IPS-18a (cell line): ENCODE measurements at regions not wholly inside any gene's neighbourhood (a gene's known extent, or its start where the extent isn't known, plus 50 kb on each side); places are given as distances from the start of the nearest gene placed in this dataset.

Experiments used
- H3K27ac ChIP-seq: one replicate; pipeline ENCODE4 v1.5.1; 2013; ENCODE audit warnings: low read length
- H3K27me3 ChIP-seq: one replicate; pipeline ENCODE4 v1.6.1; 2013; ENCODE audit warnings: mild to moderate bottlenecking, low read length; ENCODE audit not compliant: control insufficient read depth, insufficient read depth
- H3K36me3 ChIP-seq: one replicate; pipeline ENCODE4 v1.6.1; 2013; ENCODE audit warnings: low read depth, low read length; ENCODE audit not compliant: control insufficient read depth
- H3K4me1 ChIP-seq: one replicate; pipeline ENCODE4 v1.6.1; 2013; ENCODE audit warnings: low read depth, low read length; ENCODE audit not compliant: control insufficient read depth
- H3K4me3 ChIP-seq: one replicate; pipeline ENCODE4 v1.5.1; 2013; ENCODE audit warnings: low read length
- H3K9ac ChIP-seq: one replicate; pipeline ENCODE4 v1.6.1; 2013; ENCODE audit warnings: mild to moderate bottlenecking, low read length, moderate library complexity
- H3K9me3 ChIP-seq: one replicate; pipeline ENCODE4 v1.6.1; 2013; ENCODE audit warnings: low read depth, low read length; ENCODE audit not compliant: control insufficient read depth

DNA sequence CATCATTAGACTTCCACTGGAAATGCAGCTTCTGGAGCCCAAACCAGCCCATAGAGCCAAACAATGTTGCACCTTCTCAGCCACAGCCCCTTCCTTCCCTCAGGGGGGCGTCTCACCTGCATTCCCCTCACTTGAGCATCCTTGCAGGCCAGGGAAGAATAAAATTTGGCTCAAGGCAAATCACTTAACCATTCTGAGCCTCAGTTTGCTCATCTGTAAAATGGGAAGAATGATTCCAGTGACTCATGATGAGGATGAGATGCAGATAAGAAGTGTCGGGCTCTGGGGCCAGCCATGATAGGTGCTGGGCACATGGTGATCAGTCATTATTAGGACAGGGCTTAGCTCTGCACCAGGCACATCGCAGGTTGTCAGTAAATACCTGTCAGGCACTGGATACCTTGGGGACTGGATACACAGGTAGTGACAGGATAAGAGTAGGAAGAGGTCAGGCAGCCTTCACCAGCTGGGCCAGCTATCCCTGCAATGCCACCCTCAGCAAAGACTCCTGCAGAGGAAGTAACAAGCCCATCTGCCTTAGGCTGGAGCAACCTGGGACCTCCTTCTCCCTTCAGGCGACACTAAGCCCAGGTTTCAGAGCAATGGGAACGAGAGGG lies 208.0 kb upstream of the TNRC6C start:
- Histone ChIP-seq H3K36me3 (no peaks in the 10 kb centered on the region), H3K9ac (no peak overlapping the region), H3K27me3 (no peaks in the 10 kb centered on the region), H3K9me3 (no peaks in the 10 kb centered on the region), H3K4me3 (no peak overlapping the region), H3K4me1 (peaks cover 12% of the 10 kb centered on the region), H3K27ac (no peak overlapping the region)

DNA sequence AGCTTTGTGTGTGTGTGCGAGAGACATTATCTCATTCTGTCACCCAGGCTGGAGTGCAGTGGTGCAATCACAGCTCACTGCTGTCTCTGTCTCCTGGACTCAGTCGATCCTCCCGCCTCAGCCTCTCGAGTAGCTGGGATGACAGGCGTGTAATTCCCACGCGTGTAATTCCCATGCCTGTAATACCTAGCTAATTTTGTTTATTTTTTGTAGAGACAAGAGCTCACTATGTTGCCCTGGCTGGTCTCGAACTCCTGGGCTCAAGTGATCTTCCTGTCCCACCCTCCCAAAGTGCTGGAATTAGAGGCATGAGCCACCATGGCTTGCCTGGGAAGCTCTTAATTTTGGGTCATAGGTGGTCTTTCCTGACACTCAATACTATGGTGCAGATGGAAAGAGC lies 205.3 kb upstream of the TNRC6C start:
- Histone ChIP-seq H3K27me3 (no peaks in the 10 kb centered on the region), H3K36me3 (no peaks in the 10 kb centered on the region), H3K4me3 (no peak overlapping the region)

DNA sequence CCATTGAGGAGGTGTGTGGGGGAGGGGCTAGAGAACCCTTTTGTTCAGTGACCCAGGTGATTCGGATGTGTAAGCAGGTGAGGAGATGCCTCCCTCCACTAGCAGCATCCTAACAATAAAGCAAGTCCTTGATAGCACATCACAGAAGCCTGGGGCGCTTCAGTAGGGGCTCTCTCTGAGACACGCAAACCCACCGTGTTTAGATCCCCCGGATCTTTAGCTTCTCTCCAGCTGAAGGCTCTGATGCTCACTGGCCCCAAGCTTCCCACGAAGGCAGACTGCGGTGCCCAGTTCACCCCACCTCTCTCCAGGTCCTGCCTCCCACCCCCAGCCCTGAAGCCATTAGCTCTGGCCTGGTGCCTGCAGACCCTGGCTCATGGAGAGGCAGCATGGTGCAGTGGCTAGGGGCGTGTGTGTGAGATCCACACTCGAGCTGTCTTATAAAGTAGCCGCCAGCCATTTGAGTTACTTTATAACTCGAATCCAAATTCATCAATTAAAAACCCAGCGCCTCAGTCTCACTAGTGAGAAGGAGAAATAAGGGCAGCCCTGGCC lies 204.7 kb upstream of the TNRC6C start:
- Histone ChIP-seq H3K4me1 (no peaks in the 10 kb centered on the region), H3K27me3 (no peaks in the 10 kb centered on the region), H3K4me3 (no peak overlapping the region), H3K36me3 (no peaks in the 10 kb centered on the region), H3K9ac (no peak overlapping the region), H3K27ac (no peak overlapping the region), H3K9me3 (no peaks in the 10 kb centered on the region)

More for the DNA sequence above, 205.3 kb upstream of the TNRC6C start:
- no peak overlapping the region for H3K27ac ChIP-seq
- H3K4me1 ChIP-seq, result no peaks in the 10 kb centered on the region
- no peaks in the 10 kb centered on the region for H3K9me3 ChIP-seq
- H3K9ac ChIP-seq, result no peak overlapping the region

DNA sequence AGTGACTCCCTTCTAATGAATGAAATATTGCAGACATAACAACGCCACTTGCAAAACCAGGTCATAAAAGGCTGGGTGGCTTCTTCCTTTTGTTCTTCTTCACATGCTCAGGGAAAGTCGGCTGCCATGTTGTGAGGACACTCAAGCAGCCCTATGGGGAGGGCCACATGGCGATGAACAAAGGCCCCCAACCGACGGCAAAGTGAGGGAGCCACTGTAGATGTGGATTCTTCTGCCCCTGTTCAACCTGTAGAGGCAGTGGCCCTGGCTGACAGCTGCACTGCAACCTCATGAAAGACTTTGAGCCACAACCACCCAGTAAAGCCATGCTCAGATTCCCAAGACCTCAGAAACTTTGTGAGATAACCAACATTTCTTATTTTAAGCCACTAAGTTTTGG lies 203.5 kb upstream of the TNRC6C start:
- no peaks in the 10 kb centered on the region for H3K36me3 ChIP-seq
- H3K27ac ChIP-seq, result no peak overlapping the region
- H3K4me1 ChIP-seq, result no peaks in the 10 kb centered on the region
- no peak overlapping the region for H3K9ac ChIP-seq
- no peaks in the 10 kb centered on the region for H3K9me3 ChIP-seq
- H3K27me3 ChIP-seq, result no peaks in the 10 kb centered on the region
- no peak overlapping the region for H3K4me3 ChIP-seq

DNA sequence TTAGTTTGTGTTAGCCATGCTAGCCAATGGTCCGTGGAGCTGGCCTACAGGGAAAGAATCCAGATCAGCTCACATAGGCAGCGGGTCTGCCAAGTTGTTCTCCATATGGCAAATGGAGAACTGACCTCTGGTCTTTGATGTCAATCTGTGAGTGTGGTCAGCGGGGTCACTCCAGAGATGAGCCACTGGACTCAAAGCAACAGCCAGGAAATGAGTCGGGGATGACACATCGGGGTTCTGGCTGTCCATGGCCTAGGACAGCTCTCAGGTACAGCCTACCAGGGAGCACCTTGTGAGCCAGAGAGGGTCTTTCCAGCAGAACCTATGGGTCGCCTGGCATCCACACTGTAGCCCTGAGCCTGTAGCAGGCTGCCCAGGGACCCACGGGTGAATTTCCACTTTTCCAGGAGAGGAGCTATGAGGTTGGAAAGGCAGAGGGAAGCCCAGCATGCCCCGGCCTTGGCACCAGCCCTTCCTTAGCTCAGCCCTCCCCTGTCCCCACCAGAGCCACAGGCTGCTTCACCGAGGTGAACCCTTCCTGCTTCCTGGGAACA lies 203.0 kb upstream of the TNRC6C start:
- H3K27ac ChIP-seq, result no peak overlapping the region
- no peaks in the 10 kb centered on the region for H3K36me3 ChIP-seq
- no peaks in the 10 kb centered on the region for H3K9me3 ChIP-seq
- H3K27me3 ChIP-seq, result no peaks in the 10 kb centered on the region
- H3K4me3 ChIP-seq, result no peak overlapping the region
- no peaks in the 10 kb centered on the region for H3K4me1 ChIP-seq
- no peak overlapping the region for H3K9ac ChIP-seq

DNA sequence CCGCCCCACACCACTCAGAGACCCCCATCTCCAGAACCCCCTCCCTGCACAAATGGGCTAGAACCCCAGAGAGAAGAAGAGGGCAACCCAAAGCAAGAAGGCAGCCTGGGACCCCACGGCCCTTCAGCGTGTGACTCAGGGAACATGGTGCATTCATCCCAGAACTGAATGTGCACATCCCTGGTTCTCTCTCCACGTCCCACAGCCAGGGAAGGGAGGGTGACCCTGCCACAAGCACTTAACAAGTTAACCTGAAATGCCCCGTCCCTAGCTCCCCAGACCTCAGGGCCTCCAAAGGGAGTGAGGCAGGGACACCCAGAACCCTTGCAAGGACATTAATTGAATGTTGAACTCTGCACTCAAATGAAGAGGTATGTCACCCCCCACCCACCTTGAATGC lies 202.5 kb upstream of the TNRC6C start:
- no peak overlapping the region for H3K27ac ChIP-seq
- H3K4me3 ChIP-seq, result no peak overlapping the region
- no peaks in the 10 kb centered on the region for H3K27me3 ChIP-seq
- H3K9me3 ChIP-seq, result no peaks in the 10 kb centered on the region
- H3K36me3 ChIP-seq, result no peaks in the 10 kb centered on the region
- H3K9ac ChIP-seq, result no peak overlapping the region
- H3K4me1 ChIP-seq, result no peaks in the 10 kb centered on the region

DNA sequence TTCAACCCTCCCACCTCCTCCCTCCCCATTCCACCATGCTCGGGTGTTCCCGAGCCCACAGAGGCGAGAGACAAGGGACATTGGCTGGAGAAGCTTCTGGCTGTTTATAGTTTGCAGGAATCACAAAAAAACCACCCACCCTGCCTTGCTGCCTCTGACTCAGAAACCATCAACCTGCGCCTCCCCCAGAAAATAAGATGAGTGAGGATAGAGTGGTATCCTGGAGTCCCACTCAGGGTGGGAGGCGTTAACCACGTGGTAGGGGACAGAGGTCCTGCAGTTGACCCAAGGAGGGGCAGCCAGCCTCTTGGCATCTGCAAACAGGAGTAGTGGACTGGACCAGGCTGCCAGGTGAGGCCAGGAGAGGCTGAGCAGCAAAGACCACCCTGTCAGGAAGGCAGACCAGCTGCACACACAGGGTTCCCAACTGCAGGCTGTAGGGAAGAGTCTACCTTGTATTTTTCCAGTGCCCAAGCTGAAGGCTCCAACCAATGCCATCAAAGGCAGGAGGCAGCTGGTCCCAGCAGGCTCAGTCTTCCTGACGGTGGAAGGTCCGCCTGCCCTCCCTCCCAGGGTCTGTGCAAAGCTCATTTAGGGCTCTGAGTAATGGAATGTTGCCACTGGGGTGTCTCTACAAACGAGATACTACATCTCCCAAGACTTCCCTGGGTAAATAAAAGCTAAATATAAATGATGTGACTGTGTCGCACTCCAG lies 201.5 kb upstream of the TNRC6C start:
- no peak overlapping the region for H3K9ac ChIP-seq
- H3K9me3 ChIP-seq, result no peaks in the 10 kb centered on the region
- H3K4me1 ChIP-seq, result no peaks in the 10 kb centered on the region
- no peak overlapping the region for H3K4me3 ChIP-seq
- no peaks in the 10 kb centered on the region for H3K27me3 ChIP-seq
- no peak overlapping the region for H3K27ac ChIP-seq
- no peaks in the 10 kb centered on the region for H3K36me3 ChIP-seq

DNA sequence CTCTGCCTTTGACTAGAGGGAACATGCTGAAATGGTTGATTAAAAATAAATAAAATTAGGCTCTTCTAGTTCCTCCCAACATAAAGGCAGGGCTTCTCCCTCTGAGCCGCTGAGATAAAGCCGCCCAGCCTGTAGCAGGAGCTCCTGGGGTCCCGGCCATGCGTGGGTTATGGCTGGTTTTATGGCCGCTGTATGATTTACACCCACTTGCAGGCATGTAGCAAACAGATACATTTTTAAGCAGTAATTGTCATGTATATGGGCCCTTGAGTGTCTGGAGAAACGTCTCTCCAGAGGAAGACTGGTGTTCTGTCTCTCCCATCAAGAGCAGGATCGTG lies 201.0 kb upstream of the TNRC6C start:
- no peaks in the 10 kb centered on the region for H3K27me3 ChIP-seq

DNA sequence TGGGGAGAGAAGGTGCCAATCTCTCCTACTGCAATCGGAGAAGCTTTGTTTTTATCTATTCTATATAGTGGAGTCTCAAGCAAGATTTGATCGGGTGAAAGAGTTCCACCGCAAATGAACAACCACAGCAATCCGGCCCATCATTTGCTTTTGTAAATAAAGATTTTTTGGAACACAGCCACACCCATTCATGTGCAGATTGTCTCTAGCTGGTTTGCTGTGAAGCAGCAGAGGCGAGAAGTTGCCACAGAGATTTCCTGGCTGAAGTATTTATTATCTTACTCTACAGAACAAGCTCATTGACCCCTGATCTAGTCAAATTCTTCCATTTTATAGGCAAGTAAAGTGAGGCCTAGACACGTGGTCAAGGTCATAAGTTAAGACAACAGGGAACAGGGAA lies 195.5 kb upstream of the TNRC6C start:
- no peaks in the 10 kb centered on the region for H3K27me3 ChIP-seq
- H3K4me3 ChIP-seq, result no peak overlapping the region
- no peaks in the 10 kb centered on the region for H3K36me3 ChIP-seq
- H3K27ac ChIP-seq, result no peak overlapping the region
- no peaks in the 10 kb centered on the region for H3K9me3 ChIP-seq
- H3K4me1 ChIP-seq, result peaks cover 12% of the 10 kb centered on the region
- H3K9ac ChIP-seq, result no peak overlapping the region

More for the DNA sequence above, 201.0 kb upstream of the TNRC6C start:
- Histone ChIP-seq H3K36me3 (no peaks in the 10 kb centered on the region), H3K4me1 (peaks cover 2% of the 10 kb centered on the region), H3K9me3 (no peaks in the 10 kb centered on the region), H3K27ac (no peak overlapping the region), H3K4me3 (no peak overlapping the region), H3K9ac (no peak overlapping the region)

DNA sequence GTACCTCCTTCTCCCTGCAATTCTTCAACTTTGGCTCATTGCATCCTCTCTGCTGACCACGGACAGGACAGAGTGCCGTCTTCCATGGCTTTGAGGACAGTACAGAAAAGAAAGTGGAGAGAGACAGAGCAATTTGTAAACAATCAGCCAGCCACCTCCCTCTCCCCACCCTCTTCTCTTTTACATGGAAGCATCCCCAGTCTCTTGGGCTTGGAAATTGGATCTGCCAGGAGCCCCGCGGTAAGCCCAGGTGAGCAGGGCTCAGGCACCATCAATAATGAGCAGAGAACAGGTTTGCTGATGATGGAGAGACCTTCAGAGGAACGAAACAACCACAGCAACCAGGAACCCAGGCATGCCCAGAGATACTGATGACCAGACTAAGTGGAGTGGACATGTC lies 194.9 kb upstream of the TNRC6C start:
- H3K4me1 ChIP-seq, result peaks cover 12% of the 10 kb centered on the region
- no peaks in the 10 kb centered on the region for H3K27me3 ChIP-seq
- H3K9me3 ChIP-seq, result no peaks in the 10 kb centered on the region
- H3K9ac ChIP-seq, result no peak overlapping the region
- H3K36me3 ChIP-seq, result no peaks in the 10 kb centered on the region
- H3K27ac ChIP-seq, result no peak overlapping the region
- no peak overlapping the region for H3K4me3 ChIP-seq

DNA sequence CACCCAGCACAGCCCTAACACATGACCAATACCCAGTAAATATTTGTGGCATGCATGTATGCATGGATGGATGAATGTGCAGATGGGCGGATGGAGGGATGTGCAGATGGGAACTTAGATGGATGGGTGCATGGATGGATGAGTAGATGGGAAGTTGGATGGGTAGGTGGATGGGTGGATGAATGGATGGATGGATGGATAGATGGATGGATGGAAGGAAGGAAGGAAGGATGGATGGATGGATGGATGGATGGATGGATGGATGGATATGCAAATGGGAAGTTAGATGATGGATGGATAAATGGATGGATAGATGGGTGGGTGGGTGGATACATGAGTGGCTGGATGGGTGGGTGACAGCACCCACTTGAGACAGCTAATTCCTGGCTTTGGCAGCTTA lies 193.2 kb upstream of the TNRC6C start:
- Histone ChIP-seq H3K9me3 (no peaks in the 10 kb centered on the region), H3K4me1 (peaks cover 12% of the 10 kb centered on the region), H3K36me3 (no peaks in the 10 kb centered on the region), H3K4me3 (no peak overlapping the region), H3K9ac (no peak overlapping the region), H3K27ac (no peak overlapping the region), H3K27me3 (no peaks in the 10 kb centered on the region)

DNA sequence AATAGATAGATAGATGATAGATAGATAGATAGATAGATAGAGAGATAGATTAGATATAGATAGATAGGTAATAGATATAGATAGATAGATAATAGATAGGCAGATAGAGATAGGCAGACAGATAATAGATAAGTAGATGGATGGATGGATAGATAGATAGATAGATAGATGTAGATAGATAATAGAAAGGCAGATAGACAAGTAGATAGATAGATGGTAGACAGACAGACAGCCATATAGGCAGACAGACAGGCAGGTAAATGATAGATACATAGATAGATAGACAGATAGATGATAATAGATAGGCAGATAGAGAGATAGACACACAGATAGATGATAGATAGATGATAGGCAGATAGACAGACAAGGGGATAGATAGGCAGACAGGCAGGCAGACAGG lies 191.4 kb upstream of the TNRC6C start:
- Histone ChIP-seq H3K9ac (no peak overlapping the region), H3K27ac (no peak overlapping the region), H3K4me1 (peaks cover 14% of the 10 kb centered on the region), H3K27me3 (no peaks in the 10 kb centered on the region), H3K9me3 (no peaks in the 10 kb centered on the region), H3K4me3 (no peak overlapping the region), H3K36me3 (no peaks in the 10 kb centered on the region)
